ENCODE measurements at regions not wholly inside any gene's neighbourhood (a gene's known extent, or its start where the extent isn't known, plus 50 kb on each side); places are given as distances from the start of the nearest gene placed in this dataset.

DNA sequence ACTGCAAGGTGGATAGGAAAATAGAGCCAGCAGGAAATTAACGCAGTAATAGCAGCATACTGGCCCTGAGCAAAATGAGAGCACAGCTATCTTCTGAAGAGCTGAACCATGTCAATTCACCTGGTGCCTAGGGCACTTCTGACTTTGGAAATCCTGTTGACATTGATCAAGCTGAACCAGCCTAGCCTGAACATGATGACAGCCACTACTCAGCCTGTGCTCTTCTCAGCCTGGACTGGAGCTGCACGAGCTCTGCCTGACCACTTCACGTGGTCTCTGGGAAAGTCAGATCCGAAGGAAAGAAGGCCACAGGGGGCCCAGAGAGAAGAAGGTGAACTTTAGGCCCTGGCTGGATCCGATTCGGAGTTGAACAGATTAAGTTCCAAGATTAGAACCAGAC is 421.9 kb downstream of the LPIN1 start:
- Histone ChIP-seq H3K9me2 (replicated peaks; ENCODE audit: control insufficient read depth, low read length) (no peaks in the 10 kb centered on the region), H4K20me1 (ENCODE audit: control insufficient read depth, insufficient read depth, low read depth, low read length) (no peaks in the 10 kb centered on the region), H3K27me3 (ENCODE audit: control insufficient read depth, low read length) (no peaks in the 10 kb centered on the region), H3K36me3 (ENCODE audit: control insufficient read depth, low read length) (no peaks in the 10 kb centered on the region), H3K4me1 (ENCODE audit: control insufficient read depth, low read length) (peaks cover 12% of the 10 kb centered on the region), H3K4me3 (ENCODE audit: low read length) (no peak overlapping the region), H3K27ac (ENCODE audit: low read depth, low read length) (no peak overlapping the region), H3K4me2 (ENCODE audit: low read length) (no peak overlapping the region), H3K79me2 (ENCODE audit: control insufficient read depth, low read length) (no peaks in the 10 kb centered on the region), H3F3A (ENCODE audit: control insufficient read depth, insufficient read depth) (no peaks in the 10 kb centered on the region), H3K9me3 (ENCODE audit: control insufficient read depth, insufficient read depth, low read length) (no peaks in the 10 kb centered on the region)
- TF ChIP-seq, protein P1, sequence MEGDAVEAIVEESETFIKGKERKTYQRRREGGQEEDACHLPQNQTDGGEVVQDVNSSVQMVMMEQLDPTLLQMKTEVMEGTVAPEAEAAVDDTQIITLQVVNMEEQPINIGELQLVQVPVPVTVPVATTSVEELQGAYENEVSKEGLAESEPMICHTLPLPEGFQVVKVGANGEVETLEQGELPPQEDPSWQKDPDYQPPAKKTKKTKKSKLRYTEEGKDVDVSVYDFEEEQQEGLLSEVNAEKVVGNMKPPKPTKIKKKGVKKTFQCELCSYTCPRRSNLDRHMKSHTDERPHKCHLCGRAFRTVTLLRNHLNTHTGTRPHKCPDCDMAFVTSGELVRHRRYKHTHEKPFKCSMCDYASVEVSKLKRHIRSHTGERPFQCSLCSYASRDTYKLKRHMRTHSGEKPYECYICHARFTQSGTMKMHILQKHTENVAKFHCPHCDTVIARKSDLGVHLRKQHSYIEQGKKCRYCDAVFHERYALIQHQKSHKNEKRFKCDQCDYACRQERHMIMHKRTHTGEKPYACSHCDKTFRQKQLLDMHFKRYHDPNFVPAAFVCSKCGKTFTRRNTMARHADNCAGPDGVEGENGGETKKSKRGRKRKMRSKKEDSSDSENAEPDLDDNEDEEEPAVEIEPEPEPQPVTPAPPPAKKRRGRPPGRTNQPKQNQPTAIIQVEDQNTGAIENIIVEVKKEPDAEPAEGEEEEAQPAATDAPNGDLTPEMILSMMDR (IDR thresholded peaks at IDR 0.05; ENCODE audit: low read depth, low read length, poor library complexity, severe bottlenecking), result no peak
- TF ChIP-seq EZH2phosphoT487 (IDR thresholded peaks at IDR 0.05; ENCODE audit: borderline replicate concordance, low read length), result no peak

DNA sequence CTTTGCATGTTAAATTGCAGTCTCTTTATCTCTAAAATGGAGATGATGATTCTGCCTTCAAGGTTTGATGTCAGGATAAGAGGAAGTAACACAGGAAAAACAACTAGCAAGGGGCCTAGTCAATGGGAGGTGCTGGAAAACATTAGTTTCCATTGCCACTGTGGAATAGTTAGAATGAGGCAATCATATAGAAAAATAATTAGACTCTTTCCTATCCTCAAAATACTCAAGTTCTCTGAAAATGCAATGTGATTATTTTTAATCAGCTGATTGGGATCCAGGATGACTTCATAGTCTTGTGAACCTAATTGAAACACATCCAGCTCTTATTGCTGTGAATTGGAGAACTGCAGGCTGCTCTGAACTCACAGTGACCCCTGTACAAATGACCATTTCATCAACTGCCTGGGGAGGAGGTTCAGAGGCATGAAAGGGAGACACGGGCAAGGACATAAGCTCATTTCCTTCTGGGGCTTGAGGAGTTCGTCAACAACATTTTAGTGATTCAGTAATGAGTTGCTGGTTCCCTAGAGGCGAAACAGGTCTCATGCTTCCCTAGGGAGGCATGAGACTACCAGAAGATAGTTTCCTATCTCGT is 422.5 kb downstream of the LPIN1 start:
- H3K4me2 ChIP-seq (ENCODE audit: low read length), result no peak overlapping the region
- no peaks in the 10 kb centered on the region for H3K36me3 ChIP-seq (ENCODE audit: control insufficient read depth, low read length)
- TF ChIP-seq EZH2phosphoT487 (IDR thresholded peaks at IDR 0.05; ENCODE audit: borderline replicate concordance, low read length), result no peak
- TF ChIP-seq, protein P1 (IDR thresholded peaks at IDR 0.05; ENCODE audit: low read depth, low read length, poor library complexity, severe bottlenecking), result no peak
- no peak overlapping the region for H3K4me3 ChIP-seq (ENCODE audit: low read length)
- H3K27me3 ChIP-seq (ENCODE audit: control insufficient read depth, low read length), result no peaks in the 10 kb centered on the region
- H3K27ac ChIP-seq (ENCODE audit: low read depth, low read length), result no peak overlapping the region
- no peaks in the 10 kb centered on the region for H3K9me2 ChIP-seq (replicated peaks; ENCODE audit: control insufficient read depth, low read length)
- no peaks in the 10 kb centered on the region for H3F3A ChIP-seq (ENCODE audit: control insufficient read depth, insufficient read depth)
- no peaks in the 10 kb centered on the region for H3K9me3 ChIP-seq (ENCODE audit: control insufficient read depth, insufficient read depth, low read length)
- H3K79me2 ChIP-seq (ENCODE audit: control insufficient read depth, low read length), result no peaks in the 10 kb centered on the region
- no peaks in the 10 kb centered on the region for H4K20me1 ChIP-seq (ENCODE audit: control insufficient read depth, insufficient read depth, low read depth, low read length)
- peaks cover 12% of the 10 kb centered on the region for H3K4me1 ChIP-seq (ENCODE audit: control insufficient read depth, low read length)

DNA sequence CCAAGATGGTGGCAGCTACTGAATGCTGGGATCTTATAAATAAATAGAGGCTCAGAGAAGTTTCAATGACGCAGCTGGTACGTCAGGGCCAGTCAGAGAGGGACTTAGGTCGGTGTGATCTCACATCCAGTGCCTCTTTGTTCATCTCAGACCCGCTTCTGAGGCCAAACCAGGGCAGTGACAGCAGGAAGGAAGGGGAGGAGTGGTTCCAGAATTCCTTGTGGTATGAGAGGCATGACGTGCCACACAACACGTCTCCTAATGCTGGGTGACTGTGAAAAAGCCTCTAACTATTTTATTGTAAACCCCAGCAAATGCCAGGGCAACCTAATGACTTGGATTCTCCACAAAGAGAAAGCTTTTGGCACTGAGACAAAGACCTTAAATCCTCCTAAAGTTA is 423.3 kb downstream of the LPIN1 start:
- H3K4me3 ChIP-seq (ENCODE audit: low read length), result no peak overlapping the region
- H3K27ac ChIP-seq (ENCODE audit: low read depth, low read length), result no peak overlapping the region
- H3K36me3 ChIP-seq (ENCODE audit: control insufficient read depth, low read length), result no peaks in the 10 kb centered on the region
- TF ChIP-seq, protein P1 (IDR thresholded peaks at IDR 0.05; ENCODE audit: low read depth, low read length, poor library complexity, severe bottlenecking), result no peak
- no peak for TF ChIP-seq EZH2phosphoT487 (IDR thresholded peaks at IDR 0.05; ENCODE audit: borderline replicate concordance, low read length)
- H3K79me2 ChIP-seq (ENCODE audit: control insufficient read depth, low read length), result no peaks in the 10 kb centered on the region
- H3F3A ChIP-seq (ENCODE audit: control insufficient read depth, insufficient read depth), result no peaks in the 10 kb centered on the region
- no peak overlapping the region for H3K4me2 ChIP-seq (ENCODE audit: low read length)
- H3K27me3 ChIP-seq (ENCODE audit: control insufficient read depth, low read length), result no peaks in the 10 kb centered on the region
- H3K9me2 ChIP-seq (replicated peaks; ENCODE audit: control insufficient read depth, low read length), result no peaks in the 10 kb centered on the region
- peaks cover 12% of the 10 kb centered on the region for H3K4me1 ChIP-seq (ENCODE audit: control insufficient read depth, low read length)
- no peaks in the 10 kb centered on the region for H3K9me3 ChIP-seq (ENCODE audit: control insufficient read depth, insufficient read depth, low read length)
- no peaks in the 10 kb centered on the region for H4K20me1 ChIP-seq (ENCODE audit: control insufficient read depth, insufficient read depth, low read depth, low read length)
